Epidermal melanocyte (primary cell): ENCODE measurements at regions not wholly inside any gene's neighbourhood (a gene's known extent, or its start where the extent isn't known, plus 50 kb on each side); places are given as distances from the start of the nearest gene placed in this dataset.
"Not testable (repeated sequence)": the region's sequence is repeated elsewhere in the genome, so short reads cannot be mapped to it uniquely, and the experiment has no call there.

ENCODE experiments used
- DNase-seq: peaks from one replicate; pipeline ENCODE4 v3.0.0; 2011; ENCODE audit warnings: low spot score; ENCODE audit not compliant: insufficient read length

- no peak for DNase-seq
These were observed 71.6 kb upstream of the CYP1B1 start for GRCh38 chr2:38147333-38148121.

GRCh38 chr2:38146907-38147307 lies 71.0 kb upstream of the CYP1B1 start:
- peak; percentile 62 for DNase-seq

- peak; percentile 29 for DNase-seq
These were observed 70.4 kb upstream of the CYP1B1 start for GRCh38 chr2:38146275-38146906.

DNA sequence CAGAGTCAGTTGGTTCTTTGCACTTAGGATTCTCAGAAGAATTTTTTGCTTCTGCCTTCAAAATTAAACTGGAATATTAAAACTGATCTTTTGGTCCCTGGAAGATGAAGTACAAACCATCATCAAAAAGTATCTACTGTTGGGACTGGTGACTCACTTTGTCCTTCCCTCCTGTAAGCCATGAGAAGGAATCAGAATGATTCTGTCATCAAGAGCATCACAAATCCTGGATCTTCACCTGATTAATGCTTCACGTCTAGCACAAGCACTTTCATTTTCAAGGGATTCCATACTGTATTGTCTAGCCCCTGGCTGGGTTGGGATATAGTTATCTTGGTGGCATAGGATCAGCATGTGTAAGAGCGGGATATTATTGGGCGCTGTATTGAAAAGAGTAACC lies 69.3 kb upstream of the CYP1B1 start:
- DNase-seq: no peak

DNA sequence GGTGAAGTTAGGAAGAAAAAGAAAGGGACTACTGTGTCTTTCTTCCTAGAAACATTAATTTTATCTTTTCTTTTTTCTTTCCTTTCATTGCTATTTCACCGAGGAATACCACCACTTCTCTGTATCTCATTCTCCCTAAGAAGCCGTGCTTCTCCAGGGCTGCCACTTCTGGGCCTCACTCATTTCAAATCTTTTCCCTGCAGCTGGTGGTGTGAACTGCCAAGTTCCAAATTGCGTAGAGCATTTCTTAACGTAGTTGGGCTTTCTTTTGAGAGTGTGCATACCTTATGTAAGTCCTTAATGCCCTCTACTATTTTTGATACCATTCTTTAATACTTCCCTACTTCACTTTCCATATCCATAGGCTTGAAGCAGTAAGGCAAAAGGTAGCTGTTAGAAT lies 66.7 kb upstream of the CYP1B1 start:
- no peak for DNase-seq

DNA sequence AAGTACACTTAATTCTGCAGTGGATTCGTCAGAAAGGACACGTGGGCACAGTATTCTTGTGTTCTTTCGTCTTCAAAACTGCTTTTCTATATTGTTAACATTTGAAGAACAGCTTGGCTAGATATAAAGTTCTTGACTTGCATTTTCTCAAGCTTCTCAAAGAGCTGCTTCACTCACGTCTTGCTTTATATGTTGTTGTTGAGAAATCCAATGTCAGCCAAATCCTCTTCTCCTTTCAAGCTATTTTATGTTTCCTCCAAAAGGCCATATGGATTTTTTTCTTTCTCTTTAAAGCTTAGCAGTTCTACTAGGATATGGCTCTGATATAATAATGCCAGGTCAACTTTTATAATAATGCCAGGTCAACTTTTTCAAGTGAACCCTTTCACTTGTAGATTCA lies 65.5 kb upstream of the CYP1B1 start:
- DNase-seq: no peak

DNA sequence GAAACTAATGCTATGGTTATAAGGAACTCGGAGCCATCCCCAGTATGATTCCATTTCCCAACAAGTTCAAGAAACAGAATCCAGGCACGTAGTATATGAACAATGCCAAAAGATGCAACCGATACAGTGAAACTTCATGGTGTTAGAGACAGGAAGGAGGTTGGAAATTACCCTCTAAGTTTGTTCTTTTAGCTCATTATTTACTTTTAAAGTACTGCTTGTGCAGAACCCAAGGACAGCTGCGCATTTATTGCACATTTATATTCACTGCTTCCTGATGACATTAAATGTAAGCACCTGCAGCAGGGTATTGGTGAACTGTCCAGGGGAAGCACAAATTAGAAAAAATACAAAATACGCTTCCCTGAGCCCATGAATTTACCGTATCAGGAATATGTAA lies 63.0 kb upstream of the CYP1B1 start:
- DNase-seq: no peak

- no peak for DNase-seq
These were observed 62.5 kb upstream of the CYP1B1 start for GRCh38 chr2:38138419-38138818.

GRCh38 chr2:38137958-38138357 lies 62.0 kb upstream of the CYP1B1 start:
- DNase-seq: not testable (repeated sequence)

DNA sequence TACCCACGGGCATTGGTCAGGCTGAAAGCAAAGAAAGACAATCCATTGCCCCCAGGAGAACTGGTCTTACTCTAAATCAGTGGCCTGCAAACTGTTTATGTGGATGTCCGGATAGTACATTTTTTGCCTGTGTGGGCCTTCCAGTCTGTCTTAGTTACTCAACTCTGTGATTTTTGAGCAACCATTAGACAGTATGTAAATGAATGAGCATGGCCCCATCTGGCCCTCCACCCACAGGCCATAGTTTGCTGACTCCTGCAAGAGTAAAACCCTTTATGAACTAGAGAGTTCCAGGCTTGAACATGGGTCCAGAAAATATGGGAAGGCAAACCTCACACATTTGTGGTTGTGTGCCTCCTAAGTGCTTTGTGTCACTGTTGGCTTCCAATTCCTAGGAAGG lies 55.7 kb upstream of the CYP1B1 start:
- no peak for DNase-seq

- DNase-seq: no peak
These were observed 54.9 kb upstream of the CYP1B1 start for GRCh38 chr2:38130876-38131275.

GRCh38 chr2:38129987-38130386 lies 54.0 kb upstream of the CYP1B1 start:
- DNase-seq: no peak

DNA sequence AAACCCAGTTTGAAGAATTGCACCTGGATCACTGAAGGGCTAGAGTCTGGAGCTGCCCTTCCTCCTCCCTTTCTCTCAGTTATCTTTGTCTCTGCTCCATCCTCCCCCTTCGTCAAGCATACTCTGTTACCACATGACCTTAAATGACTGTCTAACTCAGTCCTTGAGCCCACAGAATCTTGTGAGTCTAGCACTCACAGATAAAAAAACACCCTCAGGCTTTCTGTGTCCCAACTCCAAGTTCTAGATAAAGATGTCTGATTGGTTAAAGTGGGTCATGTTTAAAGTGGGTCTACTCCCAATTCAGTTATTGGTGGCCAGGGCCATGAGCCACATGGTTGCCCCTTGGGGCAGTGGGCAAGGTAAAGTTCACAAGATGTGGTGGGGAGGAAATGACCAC lies 53.5 kb upstream of the CYP1B1 start:
- no peak for DNase-seq

- DNase-seq: no peak
These were observed 52.7 kb upstream of the CYP1B1 start for GRCh38 chr2:38128653-38129052.

- no peak for DNase-seq
These were observed 51.3 kb upstream of the CYP1B1 start for GRCh38 chr2:38127277-38127676.

DNA sequence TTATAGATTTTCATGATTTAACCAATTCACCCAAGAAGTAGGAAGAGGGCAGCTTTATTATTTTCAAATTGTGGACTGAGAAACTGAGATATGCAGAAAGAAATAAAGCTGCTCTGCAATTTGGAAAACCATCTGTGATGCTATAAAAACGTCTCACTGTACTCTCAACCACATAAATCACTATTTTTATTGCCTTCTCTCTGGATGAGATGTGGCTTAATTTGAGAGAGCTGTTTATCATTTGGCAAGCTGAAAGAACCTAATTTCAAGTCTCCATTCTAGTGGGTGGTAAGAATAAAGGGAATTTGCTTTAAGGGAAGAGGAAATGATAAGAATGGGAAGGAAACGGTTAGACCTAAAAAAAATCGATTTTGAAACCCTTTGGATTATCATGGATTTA lies 49.9 kb upstream of the CYP1B1 start:
- DNase-seq: no peak
